PC-9 (cell line): ENCODE measurements at regions not wholly inside any gene's neighbourhood (a gene's known extent, or its start where the extent isn't known, plus 50 kb on each side); places are given as distances from the start of the nearest gene placed in this dataset.

Experiments
- EZH2 ChIP-seq: fragments of 200-600 bp; sonication (generic); IDR thresholded peaks from 2 replicates; pipeline ENCODE4 v1.8.0; 2017; ENCODE audit warnings: antibody characterized with exemption, low read depth
- TF ChIP-seq, protein P1 (sequence below): fragments of 200-600 bp; sonication (generic); conservative IDR thresholded peaks from 2 replicates; pipeline ENCODE4 v1.6.1; 2017; ENCODE audit warnings: mixed run types, antibody characterized with exemption, mild to moderate bottlenecking, moderate library complexity

DNA sequence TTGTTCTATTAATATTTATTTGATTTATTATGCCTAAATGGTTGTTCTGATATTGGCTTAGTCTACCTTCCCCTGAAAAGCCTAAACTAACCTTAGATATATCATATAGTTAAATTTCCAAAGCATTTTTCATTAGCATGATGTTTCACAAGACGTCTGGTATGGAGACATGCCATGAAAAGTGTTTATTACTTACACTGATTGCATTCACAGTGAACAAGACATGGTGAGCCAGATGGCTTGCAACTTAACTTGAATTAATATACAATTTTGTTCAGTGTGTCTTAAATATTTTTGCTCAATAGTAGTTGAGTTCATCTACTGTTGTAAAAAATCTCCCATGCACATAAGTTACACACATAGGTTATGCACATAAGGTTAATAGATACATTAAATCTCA lies 758.4 kb downstream of the NSUN3 start:
- TF ChIP-seq, protein P1, sequence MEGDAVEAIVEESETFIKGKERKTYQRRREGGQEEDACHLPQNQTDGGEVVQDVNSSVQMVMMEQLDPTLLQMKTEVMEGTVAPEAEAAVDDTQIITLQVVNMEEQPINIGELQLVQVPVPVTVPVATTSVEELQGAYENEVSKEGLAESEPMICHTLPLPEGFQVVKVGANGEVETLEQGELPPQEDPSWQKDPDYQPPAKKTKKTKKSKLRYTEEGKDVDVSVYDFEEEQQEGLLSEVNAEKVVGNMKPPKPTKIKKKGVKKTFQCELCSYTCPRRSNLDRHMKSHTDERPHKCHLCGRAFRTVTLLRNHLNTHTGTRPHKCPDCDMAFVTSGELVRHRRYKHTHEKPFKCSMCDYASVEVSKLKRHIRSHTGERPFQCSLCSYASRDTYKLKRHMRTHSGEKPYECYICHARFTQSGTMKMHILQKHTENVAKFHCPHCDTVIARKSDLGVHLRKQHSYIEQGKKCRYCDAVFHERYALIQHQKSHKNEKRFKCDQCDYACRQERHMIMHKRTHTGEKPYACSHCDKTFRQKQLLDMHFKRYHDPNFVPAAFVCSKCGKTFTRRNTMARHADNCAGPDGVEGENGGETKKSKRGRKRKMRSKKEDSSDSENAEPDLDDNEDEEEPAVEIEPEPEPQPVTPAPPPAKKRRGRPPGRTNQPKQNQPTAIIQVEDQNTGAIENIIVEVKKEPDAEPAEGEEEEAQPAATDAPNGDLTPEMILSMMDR, result no peak
- no peak for TF ChIP-seq EZH2
